DMS53 treated with DMSO at 0.1 percent for 48 hours (cell line): ENCODE measurements at regions not wholly inside any gene's neighbourhood (a gene's known extent, or its start where the extent isn't known, plus 50 kb on each side); places are given as distances from the start of the nearest gene placed in this dataset.

Experiments
- DNase-seq: peaks from one replicate; lab custom pipeline; 2025; ENCODE audit not compliant: unreplicated experiment; lab: John Stamatoyannopoulos, UW

DNA sequence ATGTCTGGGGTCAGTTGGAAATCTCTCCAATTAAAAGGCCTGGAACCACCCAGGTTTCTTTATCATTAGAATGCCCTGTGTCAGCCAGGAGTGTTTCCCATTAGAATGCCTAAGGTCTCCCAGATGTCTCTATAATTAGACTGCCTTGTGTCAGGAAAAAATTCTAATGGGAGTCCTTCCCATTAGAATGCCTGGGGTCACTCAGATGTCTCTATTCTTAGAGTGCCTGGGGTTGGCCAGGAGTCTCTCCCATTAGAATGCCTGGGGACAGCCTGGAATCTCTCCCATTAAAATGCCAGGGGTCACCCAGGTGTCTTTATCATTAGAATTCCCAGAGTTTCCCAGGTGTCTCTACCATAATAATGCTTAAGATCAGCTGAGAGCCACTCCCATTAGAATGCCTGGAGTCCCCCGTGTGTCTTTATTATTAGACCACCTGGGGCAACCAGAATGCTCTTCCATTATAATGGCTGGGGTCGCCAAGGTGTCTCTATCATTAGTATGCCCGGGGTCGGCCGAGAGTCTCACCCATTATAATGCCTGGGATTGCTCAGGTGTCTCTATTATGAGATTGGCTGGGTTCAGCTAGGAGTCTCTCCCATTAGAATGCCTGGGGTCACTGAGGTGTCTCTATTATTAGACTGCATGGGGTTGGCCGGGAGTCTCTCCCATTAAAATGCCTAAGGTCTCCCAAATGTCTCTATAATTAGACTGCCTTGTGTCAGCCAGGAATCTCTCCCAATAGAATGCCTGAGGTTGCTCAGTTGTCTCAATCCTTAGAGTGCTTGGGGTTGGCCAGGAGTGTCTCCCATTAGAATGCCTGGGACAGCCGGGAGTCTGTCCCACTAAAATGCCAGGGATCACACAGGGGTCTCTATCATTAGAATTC, 2254.6 kb downstream of the TP53TG3F start:
- no peak for DNase-seq

DNA sequence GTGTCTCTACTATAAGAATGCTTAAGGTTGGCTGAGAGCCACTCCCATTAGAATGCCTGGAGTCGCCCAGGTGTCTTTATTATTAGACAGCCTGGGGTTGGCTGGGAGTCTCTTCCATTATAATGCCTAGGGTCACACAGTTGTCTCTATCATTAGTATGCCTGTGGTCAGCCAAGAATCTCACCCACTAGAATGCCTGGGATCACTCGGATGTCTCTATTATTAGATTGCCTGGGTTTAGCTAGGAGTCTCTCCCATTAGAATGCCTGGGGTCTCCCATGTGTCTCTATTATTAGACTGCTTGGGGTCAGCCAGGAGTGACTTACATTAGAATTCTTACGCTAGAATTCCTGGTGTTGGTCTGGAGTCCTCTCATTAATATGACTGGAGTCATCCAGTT, 2255.3 kb downstream of the TP53TG3F start:
- no peak for DNase-seq

DNA sequence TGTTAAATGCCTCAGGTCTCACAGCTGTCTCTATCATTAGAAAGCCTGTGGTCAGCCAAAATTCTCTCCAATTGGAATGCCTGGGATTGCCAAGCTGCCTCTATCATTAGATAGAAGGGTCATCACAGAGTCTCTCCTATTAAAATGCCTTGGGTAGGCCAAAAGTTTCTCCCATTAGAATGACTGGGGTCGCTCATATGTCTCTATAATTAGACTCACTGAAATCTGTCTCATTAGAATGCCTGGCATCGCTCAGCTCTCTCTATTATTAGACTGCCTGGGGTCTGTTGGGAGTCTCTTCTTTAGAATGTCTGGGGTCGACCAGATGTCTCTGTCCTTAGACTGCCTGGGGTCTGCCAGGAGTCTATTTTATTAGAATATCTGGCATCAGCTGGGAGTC, 2265.1 kb downstream of the TP53TG3F start:
- no peak for DNase-seq

- no peak for DNase-seq
Measured at GRCh38 chr16:35725949-35726348, 2266.5 kb downstream of the TP53TG3F start.

DNA sequence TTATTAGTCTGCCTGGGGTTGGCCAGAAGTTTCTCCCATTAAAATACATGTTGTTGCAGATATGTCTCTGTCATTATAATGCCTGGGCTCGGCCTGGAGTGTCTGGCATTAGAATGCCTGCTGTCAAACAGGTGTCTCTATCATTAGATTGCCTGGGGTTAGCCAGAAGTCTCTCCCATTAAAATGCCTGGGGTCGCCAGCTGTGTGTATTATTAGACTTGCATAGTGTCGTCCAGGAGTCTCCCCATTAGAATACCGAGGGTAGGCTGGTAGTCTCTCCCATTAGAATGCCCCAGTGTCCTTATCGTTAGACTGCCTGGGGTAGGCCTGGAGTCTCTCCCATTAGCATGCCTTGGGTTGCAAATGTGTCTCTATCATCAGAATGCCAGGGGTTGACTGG, 2270.8 kb downstream of the TP53TG3F start:
- no peak for DNase-seq

GRCh38 chr16:35731341-35732040, 2272.1 kb downstream of the TP53TG3F start:
- DNase-seq: no peak

- no peak for DNase-seq
Measured at GRCh38 chr16:35732046-35732810, 2272.8 kb downstream of the TP53TG3F start.

DNA sequence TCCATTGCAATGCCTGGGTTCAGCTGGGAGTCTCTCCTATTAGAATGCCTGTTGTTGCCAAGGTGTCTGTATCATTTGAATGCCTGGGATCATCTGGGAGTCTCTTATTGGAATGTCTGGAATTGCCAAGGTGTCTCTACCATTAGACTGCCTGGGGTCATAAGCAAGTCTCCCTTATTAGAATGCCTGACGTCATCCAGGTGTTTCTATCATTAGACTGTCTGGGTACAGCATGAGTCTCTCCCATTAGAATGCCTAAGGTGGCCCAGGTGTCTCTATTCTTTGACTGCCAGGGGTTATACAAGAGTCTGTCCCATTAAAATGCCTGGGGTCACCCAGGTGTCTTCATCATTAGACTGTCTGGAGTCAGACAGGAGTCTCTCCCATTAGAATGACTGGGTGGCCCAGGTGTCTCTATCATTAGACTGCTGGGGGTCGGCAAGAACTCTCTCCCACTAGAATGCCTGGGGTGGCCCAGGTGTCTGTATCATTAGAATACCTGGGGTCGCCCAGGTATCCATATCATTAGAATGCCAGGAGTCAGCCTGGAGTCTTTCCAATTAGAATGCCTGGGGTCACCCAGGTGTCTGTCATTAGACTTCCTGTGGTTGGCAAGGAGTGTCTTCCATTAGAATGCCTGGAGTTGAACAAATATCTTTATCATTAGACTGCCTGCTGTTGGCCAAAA, 2274.0 kb downstream of the TP53TG3F start:
- no peak for DNase-seq

DNA sequence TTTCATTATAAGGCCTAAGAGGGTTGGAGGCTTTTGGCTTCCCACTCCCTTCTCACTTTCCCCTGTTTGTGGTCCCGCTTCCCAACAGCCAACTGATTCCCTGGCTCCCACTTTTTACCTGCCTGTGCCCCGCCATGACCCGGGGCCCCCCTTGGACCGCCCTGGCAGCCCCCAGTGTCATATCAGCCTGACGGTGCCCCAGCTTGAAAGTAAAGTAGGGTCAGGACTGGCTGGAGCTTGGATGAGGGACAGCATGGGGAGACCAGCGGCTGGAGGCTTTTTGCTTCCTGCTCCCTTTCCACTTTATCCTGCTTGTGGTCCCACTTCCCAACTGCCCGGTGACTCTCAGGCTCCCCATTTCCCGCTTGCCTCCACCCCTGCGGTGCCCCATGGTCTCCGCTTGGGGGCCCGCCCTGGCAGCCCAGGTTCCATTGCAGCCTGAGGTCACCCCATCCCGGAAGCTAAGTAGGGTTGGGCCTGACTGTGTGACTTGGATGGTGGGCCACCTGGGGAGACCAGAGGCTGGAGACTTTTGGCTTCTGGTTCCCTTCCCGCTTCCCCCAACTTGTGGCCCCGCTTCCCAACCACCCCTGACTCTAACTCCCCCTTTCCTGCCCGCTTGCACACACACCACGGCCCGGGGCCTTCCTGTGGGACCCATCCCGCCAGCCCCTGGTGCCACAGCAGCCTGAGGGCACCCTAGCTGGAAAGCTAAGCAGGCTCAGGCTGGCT, 2274.7 kb downstream of the TP53TG3F start:
- no peak for DNase-seq

GRCh38 chr16:35734728-35735402, 2275.5 kb downstream of the TP53TG3F start:
- DNase-seq: no peak

GRCh38 chr16:35735403-35736251, 2276.2 kb downstream of the TP53TG3F start:
- DNase-seq: no peak

DNA sequence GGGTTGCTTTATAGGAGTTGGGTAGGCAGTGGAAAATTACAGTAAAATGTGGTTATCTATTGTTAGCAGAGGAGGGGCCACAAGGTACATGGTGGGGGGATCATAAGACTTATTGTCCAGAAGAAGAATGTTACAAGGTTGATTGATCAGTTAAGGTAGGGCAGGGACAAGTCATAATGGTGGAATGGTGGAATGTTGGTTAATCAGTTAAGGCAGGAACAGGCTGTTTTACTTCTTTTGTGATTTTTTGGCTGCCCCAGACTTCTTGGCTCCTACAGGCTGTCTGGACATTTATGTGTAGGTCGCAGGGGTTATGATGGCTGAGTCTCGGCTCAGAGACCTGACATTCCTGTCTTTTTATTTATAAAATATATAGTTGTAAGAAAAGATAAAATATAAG, 2277.1 kb downstream of the TP53TG3F start:
- DNase-seq: no peak

DNA sequence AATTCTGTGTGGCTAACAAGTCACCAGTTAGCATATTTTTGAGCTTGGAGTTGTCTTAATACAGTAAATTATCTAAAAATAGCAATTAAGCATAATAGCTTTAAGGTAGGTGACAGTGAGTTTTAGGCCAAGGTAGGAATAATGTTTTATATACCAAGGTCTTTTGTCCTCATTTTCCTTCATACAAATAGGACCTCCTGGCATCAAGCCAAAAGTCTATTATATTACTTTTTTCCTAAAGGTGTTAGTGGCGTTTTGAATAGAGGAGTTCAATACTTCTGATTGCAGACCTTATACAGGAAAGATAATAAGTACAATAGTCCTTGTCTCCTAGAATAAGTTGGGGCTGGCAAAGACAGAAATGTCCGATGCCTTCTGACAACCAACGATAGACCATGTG, 2277.7 kb downstream of the TP53TG3F start:
- DNase-seq: no peak

- no peak for DNase-seq
Measured at GRCh38 chr16:35741546-35741945, 2282.1 kb downstream of the TP53TG3F start.

DNA sequence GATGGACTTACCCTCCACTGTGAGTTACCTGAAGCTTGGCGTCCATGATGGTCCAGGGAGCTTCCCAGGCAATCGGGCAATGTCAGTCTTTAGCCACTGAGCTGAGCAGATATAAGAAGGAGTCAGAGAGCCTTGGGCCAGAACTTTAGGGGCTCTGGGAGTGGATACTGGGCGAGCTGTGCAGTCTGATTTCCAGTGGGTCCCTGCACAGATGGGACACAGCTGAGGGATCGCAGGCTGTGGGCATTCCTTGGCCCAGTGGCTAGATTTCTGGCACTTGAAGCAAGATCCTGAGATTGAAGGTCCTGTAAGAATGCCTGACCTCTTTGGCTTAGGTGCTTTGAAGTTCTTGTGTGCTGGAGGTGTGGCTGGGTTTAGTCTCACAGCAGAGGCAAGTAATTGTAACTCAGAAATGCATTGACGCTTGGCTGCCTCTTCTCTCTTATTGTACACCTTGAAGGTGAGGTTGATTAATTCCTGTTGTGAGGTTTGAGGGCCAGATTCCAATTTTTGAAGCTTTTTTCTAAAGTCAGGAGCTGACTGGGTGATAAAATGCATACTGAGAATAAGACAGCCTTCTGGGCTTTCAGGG, 2283.8 kb downstream of the TP53TG3F start:
- DNase-seq: no peak

DNA sequence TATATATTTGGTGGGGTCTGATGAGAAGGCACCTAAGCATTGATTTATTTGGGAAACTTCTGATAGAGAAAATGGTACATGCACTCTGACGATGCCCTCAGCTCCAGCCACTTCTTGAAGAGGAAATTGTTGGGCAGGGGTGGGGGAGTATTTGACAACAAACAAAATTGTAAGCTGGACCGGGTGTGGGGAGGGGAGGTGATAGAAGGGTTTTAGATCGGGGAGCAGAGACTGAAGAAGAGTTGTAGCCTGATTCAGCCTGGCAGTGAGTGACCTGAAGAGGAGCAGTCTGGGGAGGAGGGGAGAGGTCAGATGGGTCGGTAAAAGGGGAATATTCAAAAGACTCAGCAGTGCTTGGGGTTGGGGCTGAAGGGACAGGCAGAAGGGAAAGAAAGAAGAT, 2284.7 kb downstream of the TP53TG3F start:
- DNase-seq: no peak

DNA sequence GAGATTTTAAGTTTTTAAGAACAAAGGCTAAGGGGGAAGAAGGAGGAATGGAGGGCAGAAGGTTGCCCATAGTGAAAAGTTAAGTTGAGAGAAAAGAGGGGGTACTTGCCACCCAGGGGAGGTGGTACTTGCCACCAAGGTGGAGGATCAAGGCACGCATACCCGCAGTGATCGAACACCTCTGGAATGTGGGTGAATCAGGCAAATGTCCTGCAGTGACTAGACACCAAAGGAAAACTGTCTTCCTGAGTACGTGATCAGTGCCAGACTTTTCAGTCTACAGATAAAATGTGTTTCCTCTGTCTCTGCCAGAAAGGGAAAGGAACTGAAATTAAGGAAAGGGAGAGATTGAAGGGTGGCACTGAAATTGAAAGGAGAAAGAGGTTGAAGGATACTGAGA, 2285.3 kb downstream of the TP53TG3F start:
- no peak for DNase-seq

DNA sequence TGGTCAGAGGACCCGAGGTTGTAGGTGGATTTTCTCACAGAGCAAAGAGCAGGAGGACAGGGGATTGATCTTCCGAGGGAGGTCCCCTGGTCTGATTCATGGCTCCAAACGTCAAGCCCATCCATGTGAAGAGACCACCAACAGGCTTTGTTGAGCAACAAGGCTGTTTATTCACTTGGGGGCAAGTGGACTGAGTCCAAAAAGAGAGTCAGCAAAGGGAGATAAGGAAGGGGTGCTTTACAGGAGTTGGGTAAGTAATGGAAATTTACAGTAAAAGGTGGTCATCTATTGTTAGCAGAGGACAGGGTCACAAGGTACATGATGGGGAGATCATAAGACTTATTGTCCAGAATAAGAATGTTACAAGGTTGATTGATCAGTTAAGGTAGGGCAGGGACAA, 2285.8 kb downstream of the TP53TG3F start:
- DNase-seq: no peak

- no peak for DNase-seq
Measured at GRCh38 chr16:35745821-35746248, 2286.4 kb downstream of the TP53TG3F start.
